ENCODE measurements at regions not wholly inside any gene's neighbourhood (a gene's known extent, or its start where the extent isn't known, plus 50 kb on each side); places are given as distances from the start of the nearest gene placed in this dataset.

GRCh38 chr3:28758115-28758514, 409.5 kb upstream of the AZI2 start:
- H3K27ac ChIP-seq: no peak overlapping the region
- TF ChIP-seq ZFX (IDR thresholded peaks at IDR 0.05) (no peak), CTCF (conservative IDR thresholded peaks at IDR 0.05) (no peak)

- no peak overlapping the region for H3K27ac ChIP-seq
- TF ChIP-seq CTCF (conservative IDR thresholded peaks at IDR 0.05): no peak
- TF ChIP-seq ZFX (IDR thresholded peaks at IDR 0.05): no peak
Observed at GRCh38 chr3:28761375-28761774, 412.8 kb upstream of the AZI2 start.

GRCh38 chr3:28765194-28765593, 416.6 kb upstream of the AZI2 start:
- H3K27ac ChIP-seq: no peak overlapping the region
- TF ChIP-seq ZFX (IDR thresholded peaks at IDR 0.05) (no peak), CTCF (conservative IDR thresholded peaks at IDR 0.05) (no peak)

GRCh38 chr3:28768439-28768838, 419.8 kb upstream of the AZI2 start:
- no peak for TF ChIP-seq CTCF (conservative IDR thresholded peaks at IDR 0.05)
- TF ChIP-seq ZFX (IDR thresholded peaks at IDR 0.05): no peak
- H3K27ac ChIP-seq: no peak overlapping the region

- TF ChIP-seq CTCF (conservative IDR thresholded peaks at IDR 0.05): no peak
- TF ChIP-seq ZFX (IDR thresholded peaks at IDR 0.05): no peak
- no peak overlapping the region for H3K27ac ChIP-seq
Observed at GRCh38 chr3:28777806-28778475, 429.3 kb upstream of the AZI2 start.

GRCh38 chr3:28780480-28780879, 431.9 kb upstream of the AZI2 start:
- no peak for TF ChIP-seq ZFX (IDR thresholded peaks at IDR 0.05)
- TF ChIP-seq CTCF (conservative IDR thresholded peaks at IDR 0.05): no peak

GRCh38 chr3:28781053-28781452, 432.4 kb upstream of the AZI2 start:
- no peak overlapping the region for H3K27ac ChIP-seq
- TF ChIP-seq CTCF (conservative IDR thresholded peaks at IDR 0.05) (no peak), ZFX (IDR thresholded peaks at IDR 0.05) (no peak)

More at GRCh38 chr3:28780480-28780879, 431.9 kb upstream of the AZI2 start:
- H3K27ac ChIP-seq: no peak overlapping the region
